ENCODE measurements at regions not wholly inside any gene's neighbourhood (a gene's known extent, or its start where the extent isn't known, plus 50 kb on each side); places are given as distances from the start of the nearest gene placed in this dataset.
"Not testable (repeated sequence)": the region's sequence is repeated elsewhere in the genome, so short reads cannot be mapped to it uniquely, and the experiment has no call there.

DNA sequence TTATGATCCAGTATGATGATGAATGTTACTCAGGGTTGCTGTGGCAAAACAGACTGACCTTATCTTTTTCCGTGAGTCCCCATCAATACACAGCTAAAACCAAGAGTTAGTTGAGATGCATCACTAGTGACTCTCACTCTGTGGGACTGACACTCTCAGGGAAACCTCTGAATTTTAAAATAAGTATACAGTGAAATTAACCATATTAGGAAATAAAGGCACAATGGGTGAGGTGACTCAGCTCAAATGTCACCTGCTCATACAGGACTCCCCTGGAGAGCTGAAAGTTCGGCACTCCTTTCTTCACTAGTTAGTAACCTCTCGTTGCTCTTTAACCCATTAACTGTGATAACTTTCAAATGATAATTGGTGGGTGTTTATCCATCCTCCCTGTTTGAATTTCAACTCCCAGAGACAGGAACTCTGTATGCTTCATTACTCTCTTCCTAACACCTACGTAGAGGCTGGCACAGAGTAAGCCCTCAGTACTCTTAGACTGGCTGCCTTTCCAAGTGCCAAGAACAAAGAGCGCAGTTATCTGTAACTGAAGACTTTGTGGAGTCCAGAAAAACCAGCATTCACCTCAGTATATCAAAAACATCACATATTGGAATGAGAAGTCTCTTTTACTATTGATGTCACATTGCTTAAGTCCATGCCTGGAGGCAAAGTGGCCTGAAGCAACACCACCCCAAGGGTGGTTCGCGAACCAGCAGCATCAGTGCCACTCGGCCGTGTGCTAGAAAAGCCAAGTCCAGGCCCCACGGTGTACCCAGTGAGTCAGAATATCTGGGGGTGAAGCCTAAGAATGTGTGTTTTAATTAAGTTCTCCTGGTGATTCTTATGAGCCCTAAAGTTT is 91.1 kb downstream of the NIBAN1 start:
- DNase-seq, result no peak

DNA sequence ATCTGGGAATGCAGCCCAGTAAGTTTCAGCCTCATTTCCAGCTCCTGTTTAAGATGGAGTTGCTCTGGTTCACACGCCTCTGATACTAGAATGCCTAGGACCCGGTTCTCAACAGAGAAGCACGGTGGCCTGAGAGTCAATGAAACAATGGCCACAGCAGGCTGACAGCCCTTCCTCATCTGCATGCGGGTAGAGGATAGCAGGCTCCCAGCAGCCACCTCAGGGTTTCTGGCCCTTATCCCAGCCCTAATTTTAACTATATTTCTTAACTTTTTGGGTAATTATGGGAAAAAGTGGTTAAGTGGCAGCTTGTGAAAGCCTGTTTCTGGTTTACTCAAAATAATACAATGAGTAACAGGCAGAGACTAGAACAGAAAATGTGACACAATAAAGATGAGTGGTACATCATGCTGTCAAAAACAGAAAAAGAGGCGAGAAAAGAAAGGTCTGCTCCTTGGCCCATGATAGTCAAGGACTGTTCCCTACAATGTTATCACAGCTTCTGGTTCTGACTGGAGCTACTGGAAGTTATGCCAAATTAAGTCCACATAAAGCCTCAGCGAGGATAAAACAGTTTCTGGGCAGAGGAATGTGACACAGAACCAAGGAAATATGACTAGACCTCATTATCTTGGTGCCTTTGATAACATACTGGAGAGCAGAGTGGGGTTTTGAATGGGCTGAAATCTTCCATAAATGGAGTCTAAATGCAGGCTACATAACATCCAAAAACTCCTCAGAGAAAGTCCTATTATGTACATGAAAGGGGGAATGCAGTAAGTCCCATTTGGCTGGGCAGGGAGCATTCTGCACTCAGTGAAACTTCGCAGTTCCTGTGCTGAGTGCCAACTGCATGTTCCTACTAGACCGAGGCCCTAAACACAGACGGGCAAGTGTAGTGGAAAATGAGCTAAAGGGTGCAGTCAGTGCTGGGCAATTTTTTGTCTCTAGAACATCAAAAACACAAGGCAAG is 92.1 kb downstream of the NIBAN1 start:
- DNase-seq, result no peak

DNA sequence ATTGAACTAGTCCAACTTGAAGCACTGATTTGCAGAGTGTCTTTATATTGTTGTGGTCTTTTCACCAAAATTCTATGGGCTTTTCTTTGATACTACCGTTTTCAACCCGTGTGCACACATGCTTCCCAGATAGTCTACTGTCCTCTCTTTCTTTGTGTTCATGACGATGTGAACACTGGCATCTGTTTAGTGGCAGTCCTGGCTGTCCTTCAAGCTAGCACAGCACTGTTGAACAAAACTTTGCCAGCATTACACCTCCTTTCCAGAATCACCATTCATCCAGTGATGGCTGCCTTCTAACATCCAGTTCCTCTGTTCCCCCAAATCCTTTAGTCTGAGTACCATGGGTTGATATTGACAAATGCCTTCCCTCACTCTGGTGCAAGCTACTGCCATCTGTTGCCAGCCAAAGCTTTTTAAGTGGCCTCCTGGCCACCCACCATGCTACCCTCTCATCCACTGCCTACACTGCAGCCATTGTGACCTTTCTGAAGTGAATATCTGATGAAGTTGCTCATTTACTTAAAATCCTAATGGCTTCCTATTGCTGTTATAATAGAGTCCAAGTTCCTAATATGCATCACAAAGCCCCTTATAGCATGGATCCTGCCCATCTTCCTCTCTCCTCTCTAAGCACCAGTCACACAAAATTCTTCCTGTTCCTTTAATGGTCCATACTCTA is 94.3 kb downstream of the NIBAN1 start:
- no peak for DNase-seq

DNA sequence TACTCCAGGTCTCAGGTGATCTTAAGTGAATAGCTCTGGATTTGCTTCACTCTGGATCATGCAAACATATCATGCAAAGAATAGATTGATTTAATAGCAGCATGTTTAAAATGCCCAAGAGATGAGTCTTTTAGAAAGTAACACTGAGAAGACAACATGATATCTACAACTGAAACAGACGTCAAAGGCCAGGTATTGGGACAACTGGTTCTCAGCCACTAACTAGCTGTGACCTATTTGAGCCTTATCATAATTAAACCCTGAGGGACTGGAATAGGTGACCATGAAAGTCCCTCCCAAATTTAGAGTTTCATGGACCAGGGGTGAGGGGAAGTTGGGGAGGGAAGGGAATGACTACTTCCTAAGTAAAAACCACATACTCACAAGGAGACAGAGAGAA is 95.7 kb downstream of the NIBAN1 start:
- no peak for DNase-seq

DNA sequence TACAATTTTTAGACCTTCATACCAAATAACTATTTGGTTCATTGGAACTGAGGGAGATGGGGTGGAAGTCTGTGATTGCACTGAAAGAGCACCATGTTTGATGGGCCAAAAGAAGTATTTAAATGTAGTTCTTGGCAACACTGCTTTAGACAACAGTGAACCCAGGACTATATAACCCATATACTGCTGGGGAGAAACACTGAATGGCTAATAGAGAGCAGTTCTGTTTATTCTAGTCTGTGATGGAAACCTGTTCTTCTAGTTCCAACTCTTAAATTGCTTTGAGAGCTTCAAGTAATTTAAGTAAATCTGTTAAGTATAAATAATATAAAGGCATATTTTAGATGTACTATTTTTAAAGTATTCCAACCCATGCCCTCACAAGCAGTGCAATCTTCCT is 96.3 kb downstream of the NIBAN1 start:
- DNase-seq, result no peak

DNA sequence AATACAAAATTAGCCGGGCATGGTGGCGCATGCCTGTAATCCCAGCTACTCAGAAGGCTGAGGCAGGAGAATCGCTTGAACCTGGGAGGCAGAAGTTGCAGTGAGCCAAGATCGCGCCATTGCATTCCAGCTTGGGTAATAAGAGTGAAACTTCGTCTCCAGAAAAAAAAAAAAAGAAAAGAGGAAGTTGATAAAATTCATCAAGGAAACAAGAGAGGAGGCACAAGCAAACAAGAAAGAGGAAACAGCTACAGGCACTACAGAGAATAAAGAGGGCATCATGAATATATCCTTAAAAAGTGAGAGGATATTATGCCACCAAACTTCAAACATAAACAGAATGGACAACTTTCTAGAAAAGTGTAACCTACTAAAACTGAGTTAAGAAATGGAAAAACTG is 98.3 kb downstream of the NIBAN1 start:
- DNase-seq, result not testable (repeated sequence)

DNA sequence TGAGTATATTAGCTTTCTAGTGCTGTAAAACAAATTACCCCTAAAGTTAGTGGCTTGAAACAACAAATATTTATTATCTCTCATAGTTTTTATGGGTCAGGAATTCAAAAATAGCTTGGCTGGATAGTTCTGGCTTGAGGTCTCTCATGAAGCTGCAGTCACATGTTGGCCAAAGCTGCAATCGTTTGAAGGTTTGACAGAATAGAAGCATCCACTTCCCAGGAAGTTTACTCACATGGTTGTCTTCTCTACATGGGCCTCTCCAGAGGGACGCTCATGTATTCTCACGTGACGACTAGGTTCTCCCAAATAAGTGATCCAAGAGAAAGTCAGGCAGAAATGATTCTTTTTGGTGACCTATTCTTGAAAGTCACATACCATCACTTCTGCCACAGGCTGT is 99.1 kb downstream of the NIBAN1 start:
- no peak for DNase-seq

- DNase-seq, result peak in 1 of 2 donors; percentile 38
Measured at GRCh38 chr1:184870319-184870718, 104.0 kb downstream of the NIBAN1 start.

DNA sequence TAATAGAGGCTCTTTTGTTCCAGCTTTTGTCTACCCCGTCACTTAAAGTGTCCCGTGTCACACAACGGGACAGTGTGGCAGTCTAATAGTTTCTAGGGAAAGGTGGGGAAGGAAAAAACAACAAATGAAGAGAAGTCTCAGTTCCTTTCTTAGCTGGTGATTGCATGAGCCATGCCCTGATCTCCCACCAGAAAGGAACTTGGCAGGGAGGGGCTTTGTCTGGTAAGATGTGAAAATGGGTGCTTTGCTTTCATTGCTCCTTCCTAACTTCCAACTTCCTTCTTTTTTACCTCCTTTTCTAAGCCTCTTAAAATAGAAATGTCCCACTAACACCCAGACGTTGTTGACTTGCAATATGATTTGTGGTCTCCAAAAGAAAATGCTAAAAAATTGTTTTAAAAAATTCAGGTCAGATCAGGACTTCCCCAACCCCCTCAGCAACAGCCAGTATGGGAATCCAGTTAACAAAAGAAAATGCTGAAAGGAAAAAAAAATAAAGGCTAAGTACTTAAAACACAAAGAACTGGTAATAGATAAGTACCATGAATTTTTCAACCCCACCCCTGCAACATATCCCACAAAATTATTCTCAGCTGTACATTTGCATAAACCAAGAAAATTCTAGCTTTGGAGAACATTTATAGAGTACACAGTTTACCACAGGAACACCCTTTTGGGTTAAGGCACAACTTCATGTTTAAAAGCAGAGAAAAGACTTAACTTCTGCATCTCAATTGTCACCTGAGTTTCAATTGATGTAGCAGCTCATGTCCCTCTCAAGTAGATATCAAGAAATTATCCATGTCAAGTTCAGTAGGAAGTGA is 106.2 kb downstream of the NIBAN1 start:
- DNase-seq, result no peak

- DNase-seq, result peak; percentile 57 to 75
Measured at GRCh38 chr1:184866991-184867788, 107.1 kb downstream of the NIBAN1 start.

DNA sequence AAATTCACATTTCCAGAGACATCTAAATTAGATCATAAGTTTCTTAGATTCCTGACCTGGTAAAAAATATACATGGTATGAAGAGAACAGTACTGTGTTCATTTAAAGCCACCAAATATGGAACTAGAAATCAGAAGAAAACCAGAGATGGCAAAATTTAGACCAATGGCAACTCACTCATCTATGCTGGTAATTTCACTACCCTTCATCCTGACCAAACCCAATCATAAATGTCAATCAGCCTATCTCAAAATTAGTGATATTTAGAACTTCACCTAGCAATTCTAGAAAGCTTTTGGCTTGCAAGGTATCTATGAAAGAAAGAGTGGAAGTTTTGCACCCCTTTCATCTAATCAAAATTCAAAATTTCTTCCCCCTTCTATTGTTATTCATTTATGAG is 107.7 kb downstream of the NIBAN1 start:
- no peak for DNase-seq

DNA sequence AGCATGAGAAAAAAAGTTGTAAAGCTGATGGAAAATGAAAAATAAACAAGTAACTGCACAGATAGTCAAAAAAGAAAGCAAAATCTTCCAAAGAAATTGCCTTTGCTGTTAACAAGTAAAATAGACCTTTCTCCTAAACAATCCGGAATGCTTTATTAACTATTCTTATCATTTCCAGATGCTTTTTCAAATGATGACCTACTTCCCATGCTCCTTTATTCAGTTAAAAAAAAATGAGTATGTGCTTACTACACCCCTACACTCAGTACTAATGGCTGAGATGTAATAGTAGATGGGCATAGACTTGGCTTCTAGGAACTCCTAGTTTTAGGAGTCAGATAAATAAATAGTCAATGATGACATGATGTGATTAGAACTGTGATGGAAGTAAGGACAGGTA is 108.5 kb downstream of the NIBAN1 start:
- no peak for DNase-seq

- no peak for DNase-seq
Measured at GRCh38 chr1:184861755-184862336, 107.2 kb upstream of the EDEM3 start.

GRCh38 chr1:184860985-184861754 is 106.5 kb upstream of the EDEM3 start:
- DNase-seq, result no peak

- no peak for DNase-seq
Measured at GRCh38 chr1:184860535-184860934, 105.9 kb upstream of the EDEM3 start.

DNA sequence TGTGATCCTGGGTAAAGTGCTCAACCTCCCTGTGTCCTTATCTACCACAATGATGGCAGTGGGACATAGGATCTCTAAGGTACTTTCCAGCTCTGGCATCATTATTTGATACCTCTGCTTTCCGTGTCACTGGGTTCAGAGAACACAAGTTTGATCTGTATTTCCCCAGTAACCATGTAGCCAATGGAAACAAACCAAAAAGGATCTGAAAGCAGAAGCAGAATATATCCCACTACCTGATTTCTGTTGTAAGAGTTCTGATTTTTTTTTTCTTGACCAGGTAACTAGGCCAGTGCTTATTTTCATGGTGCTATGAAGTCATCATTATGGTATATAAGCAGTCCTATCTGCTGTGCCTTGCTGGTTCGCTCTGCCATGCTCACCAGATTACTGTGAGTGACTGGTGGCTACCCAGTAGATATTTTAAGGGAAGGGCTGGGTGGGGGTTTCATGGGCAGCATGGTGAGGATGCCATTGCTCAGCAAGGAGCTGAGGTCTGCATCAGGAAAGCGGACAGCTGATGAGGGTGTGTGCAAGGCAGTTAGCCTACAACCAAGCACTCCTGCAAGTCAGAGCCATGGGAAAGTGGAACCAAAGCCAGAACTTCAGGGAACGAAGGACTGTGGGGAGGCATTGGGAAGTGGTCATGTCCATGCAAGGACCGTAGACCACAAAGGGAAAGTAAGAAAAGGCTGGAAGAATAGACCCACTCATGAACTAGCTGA is 104.9 kb upstream of the EDEM3 start:
- DNase-seq, result no peak

DNA sequence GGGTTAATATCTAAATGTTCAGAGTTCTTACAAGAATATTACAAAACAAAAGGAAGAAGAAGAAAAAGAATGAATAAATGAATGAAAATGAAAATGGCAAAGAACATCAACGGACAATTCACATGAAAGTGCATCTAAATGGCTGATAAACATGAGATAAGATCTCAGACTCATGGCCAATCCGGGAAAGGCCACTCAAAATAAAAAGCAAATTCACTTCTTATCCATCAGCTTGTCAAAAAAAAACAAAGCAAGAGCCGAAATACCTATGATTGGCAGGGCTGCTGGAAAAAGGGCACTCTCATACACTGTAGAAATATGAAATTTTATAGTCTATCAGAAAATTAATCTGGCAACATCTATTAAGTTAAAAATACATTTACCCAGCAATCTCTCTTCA is 103.6 kb upstream of the EDEM3 start:
- DNase-seq, result no peak

DNA sequence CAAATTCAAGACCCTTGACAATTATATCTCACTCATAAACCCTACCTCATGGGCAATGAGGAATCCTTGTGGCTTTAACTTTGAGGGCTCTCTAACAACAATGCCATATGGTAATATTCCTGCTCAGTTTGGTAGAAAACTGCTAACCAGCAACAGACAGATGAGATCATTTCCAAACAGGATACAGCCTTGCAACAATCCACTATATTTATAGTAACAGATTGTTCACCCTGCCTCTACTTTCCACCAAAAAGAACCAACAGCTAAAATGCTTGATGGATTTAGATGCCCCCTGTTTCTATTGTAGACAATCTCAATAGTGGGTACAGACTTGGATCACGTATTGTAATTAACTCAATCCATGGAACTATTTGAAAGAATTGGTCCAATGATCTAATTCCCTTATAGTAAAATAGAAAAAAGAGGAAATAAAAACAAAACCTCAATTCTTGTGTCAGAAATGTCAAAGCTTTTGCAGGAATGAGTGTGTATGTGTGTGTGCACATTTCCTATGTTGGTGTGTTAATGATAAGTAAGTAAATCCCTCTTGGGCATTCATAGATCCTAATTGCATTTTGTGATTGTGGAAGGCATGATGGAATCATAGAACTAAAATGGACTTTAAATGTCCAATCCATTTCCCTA is 100.0 kb upstream of the EDEM3 start:
- no peak for DNase-seq

DNA sequence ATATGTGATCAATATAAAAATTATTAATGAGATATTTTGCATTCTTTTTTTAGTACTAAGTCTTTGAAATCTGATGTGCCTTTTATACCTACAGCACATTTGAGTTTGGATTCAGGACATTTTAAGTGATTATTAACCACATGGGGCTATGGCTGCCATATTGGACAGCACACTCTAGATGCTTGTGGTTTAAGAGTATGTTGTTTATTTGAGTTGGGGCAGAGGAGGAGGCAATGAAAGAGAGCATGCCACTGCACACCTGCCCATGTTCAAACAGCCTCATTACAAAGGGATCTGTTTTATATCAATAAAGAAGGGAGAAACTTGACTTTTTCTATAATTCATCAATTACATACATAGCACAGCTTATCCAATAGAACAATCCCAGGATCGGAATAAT is 99.4 kb upstream of the EDEM3 start:
- DNase-seq, result no peak

Measured in CD4-positive, alpha-beta T cell treated with Interferon alpha-2 for 1 hour (primary cell).